Loucy (cell line): ENCODE measurements at regions not wholly inside any gene's neighbourhood (a gene's known extent, or its start where the extent isn't known, plus 50 kb on each side); places are given as distances from the start of the nearest gene placed in this dataset.

Experiments
- CTCF ChIP-seq: fragments of 200-600 bp; sonication (generic); conservative IDR thresholded peaks from 2 replicates; pipeline ENCODE4 v1.5.1; 2014; ENCODE audit warnings: mild to moderate bottlenecking, antibody characterized with exemption, low read length
- EZH2phosphoT487 ChIP-seq: fragments of 200-600 bp; IDR thresholded peaks from 2 replicates; pipeline ENCODE4 v1.6.1; 2018; ENCODE audit warnings: antibody characterized with exemption, mild to moderate bottlenecking, moderate library complexity, borderline replicate concordance

GRCh38 chr4:155512046-155512445 is 135.3 kb upstream of the MAP9 start:
- TF ChIP-seq CTCF = no peak
- no peak for TF ChIP-seq EZH2phosphoT487
